ENCODE measurements at regions not wholly inside any gene's neighbourhood (a gene's known extent, or its start where the extent isn't known, plus 50 kb on each side); places are given as distances from the start of the nearest gene placed in this dataset.

DNA sequence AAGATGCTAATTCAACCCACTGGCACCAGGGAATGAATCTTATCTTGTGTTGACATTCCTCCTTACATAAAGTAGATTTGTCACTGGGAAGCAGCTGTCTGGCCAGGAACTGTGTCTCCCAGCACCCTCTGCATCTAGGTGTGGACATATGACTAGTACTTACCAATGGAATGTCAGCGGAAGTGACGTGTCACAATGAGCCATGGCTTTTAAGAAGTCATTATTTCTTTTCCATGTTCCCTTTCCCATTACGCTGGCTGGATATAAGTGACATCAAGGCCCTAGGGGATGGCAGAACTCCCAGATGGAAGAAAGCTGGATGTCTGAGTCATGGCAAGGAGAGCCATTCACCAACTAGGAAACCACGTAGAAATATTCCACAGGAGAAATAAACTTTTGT is 84.7 kb upstream of the MAST4 start:
- TF ChIP-seq, protein P1, sequence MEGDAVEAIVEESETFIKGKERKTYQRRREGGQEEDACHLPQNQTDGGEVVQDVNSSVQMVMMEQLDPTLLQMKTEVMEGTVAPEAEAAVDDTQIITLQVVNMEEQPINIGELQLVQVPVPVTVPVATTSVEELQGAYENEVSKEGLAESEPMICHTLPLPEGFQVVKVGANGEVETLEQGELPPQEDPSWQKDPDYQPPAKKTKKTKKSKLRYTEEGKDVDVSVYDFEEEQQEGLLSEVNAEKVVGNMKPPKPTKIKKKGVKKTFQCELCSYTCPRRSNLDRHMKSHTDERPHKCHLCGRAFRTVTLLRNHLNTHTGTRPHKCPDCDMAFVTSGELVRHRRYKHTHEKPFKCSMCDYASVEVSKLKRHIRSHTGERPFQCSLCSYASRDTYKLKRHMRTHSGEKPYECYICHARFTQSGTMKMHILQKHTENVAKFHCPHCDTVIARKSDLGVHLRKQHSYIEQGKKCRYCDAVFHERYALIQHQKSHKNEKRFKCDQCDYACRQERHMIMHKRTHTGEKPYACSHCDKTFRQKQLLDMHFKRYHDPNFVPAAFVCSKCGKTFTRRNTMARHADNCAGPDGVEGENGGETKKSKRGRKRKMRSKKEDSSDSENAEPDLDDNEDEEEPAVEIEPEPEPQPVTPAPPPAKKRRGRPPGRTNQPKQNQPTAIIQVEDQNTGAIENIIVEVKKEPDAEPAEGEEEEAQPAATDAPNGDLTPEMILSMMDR (IDR thresholded peaks at IDR 0.05), result no peak
- no peak for TF ChIP-seq EP300 (IDR thresholded peaks at IDR 0.05)

Measured in upper lobe of left lung (tissue), 4 donors.